Smooth muscle cell (in vitro differentiated cells): ENCODE measurements at regions not wholly inside any gene's neighbourhood (a gene's known extent, or its start where the extent isn't known, plus 50 kb on each side); places are given as distances from the start of the nearest gene placed in this dataset.

Experiments used
- DNase-seq: peaks from one replicate; lab custom pipeline; 2025; ENCODE audit not compliant: unreplicated experiment; lab: John Stamatoyannopoulos, UW
- H2AFZ ChIP-seq: fragments of 200-600 bp; sonication (generic); 2 replicates; pipeline ENCODE4 v1.6.0; 2016; ENCODE audit warnings: antibody characterized with exemption, low read depth, mild to moderate bottlenecking
- H3F3A ChIP-seq: fragments of 200-600 bp; sonication (generic); 2 replicates; pipeline ENCODE4 v1.6.0; 2017; ENCODE audit warnings: antibody characterized with exemption, low read depth
- H3K27ac ChIP-seq: fragments of 200-600 bp; sonication (generic); 2 replicates; pipeline ENCODE4 v1.5.1; 2016; ENCODE audit warnings: low read depth, mild to moderate bottlenecking
- H3K27me3 ChIP-seq: fragments of 200-600 bp; sonication (generic); 2 replicates; pipeline ENCODE4 v1.6.1; 2016; ENCODE audit warnings: low read depth, mild to moderate bottlenecking
- H3K36me3 ChIP-seq: fragments of 200-600 bp; sonication (generic); 2 replicates; pipeline ENCODE4 v1.5.1; 2016; ENCODE audit warnings: low read depth
- H3K4me1 ChIP-seq: fragments of 200-600 bp; sonication (generic); 2 replicates; pipeline ENCODE4 v1.5.1; 2016; ENCODE audit warnings: low read depth
- H3K4me2 ChIP-seq: fragments of 200-600 bp; sonication (generic); 2 replicates; pipeline ENCODE4 v1.6.0; 2016; ENCODE audit warnings: mild to moderate bottlenecking
- H3K4me3 ChIP-seq: fragments of 200-600 bp; sonication (generic); 2 replicates; pipeline ENCODE4 v1.5.1; 2016; ENCODE audit warnings: mild to moderate bottlenecking
- H3K79me2 ChIP-seq: fragments of 200-600 bp; sonication (generic); 2 replicates; pipeline ENCODE4 v1.6.0; 2016; ENCODE audit warnings: low read depth, mild to moderate bottlenecking
- H3K9ac ChIP-seq: fragments of 200-600 bp; sonication (generic); 2 replicates; pipeline ENCODE4 v1.6.0; 2016; ENCODE audit warnings: low read depth
- H3K9me3 ChIP-seq: fragments of 200-600 bp; sonication (generic); replicated peaks from 2 replicates; pipeline ENCODE4 v1.5.1; 2016; ENCODE audit warnings: low read depth
- H4K20me1 ChIP-seq: fragments of 200-600 bp; sonication (generic); 2 replicates; pipeline ENCODE4 v1.6.0; 2016; ENCODE audit warnings: low read depth
- WGBS: methylation state at CpG from one replicate; pipeline ENCODE4 v1.1.7; 2016; ENCODE audit warnings: low lambda C conversion rate; 5-methylcytosine and 5-hydroxymethylcytosine counted together
- TF ChIP-seq, protein P1 (sequence below): fragments of 200-600 bp; sonication (generic); IDR thresholded peaks from 2 replicates; pipeline ENCODE4 v1.5.1; 2017; ENCODE audit warnings: borderline replicate concordance, mild to moderate bottlenecking, antibody characterized with exemption; ENCODE audit not compliant: insufficient read depth, poor library complexity, severe bottlenecking

DNA sequence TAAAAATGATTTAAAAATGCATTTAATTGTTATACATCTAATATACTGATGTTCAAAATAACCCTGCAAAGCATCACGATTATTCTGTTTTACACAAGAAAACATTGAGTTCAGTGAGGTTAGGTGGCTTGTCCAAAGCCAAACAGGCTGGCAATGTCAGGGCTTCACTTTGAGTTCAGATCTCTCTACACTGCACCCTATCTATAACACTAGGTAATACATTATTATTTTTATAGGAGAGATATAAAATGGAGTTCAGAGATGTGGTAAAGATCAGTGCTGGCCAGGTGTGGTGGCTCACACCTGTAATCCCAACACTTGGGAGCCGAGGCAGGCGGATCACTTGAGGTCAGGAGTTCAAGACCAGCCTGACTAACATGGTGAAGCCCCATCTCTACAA, 165.9 kb upstream of the MYO3A start:
- Histone ChIP-seq H3K36me3 (no peaks in the 10 kb centered on the region), H3K9ac (no peak overlapping the region), H3K4me2 (no peak overlapping the region), H3K27ac (no peak overlapping the region), H3K9me3 (no peaks in the 10 kb centered on the region), H3K79me2 (no peaks in the 10 kb centered on the region), H4K20me1 (no peaks in the 10 kb centered on the region), H2AFZ (no peak overlapping the region), H3F3A (no peaks in the 10 kb centered on the region), H3K27me3 (peaks cover 9% of the 10 kb centered on the region), H3K4me1 (peaks cover 13% of the 10 kb centered on the region), H3K4me3 (no peak overlapping the region)
- 92% methylated on average over 3 of the region's 3 CpGs for WGBS
- TF ChIP-seq, protein P1, sequence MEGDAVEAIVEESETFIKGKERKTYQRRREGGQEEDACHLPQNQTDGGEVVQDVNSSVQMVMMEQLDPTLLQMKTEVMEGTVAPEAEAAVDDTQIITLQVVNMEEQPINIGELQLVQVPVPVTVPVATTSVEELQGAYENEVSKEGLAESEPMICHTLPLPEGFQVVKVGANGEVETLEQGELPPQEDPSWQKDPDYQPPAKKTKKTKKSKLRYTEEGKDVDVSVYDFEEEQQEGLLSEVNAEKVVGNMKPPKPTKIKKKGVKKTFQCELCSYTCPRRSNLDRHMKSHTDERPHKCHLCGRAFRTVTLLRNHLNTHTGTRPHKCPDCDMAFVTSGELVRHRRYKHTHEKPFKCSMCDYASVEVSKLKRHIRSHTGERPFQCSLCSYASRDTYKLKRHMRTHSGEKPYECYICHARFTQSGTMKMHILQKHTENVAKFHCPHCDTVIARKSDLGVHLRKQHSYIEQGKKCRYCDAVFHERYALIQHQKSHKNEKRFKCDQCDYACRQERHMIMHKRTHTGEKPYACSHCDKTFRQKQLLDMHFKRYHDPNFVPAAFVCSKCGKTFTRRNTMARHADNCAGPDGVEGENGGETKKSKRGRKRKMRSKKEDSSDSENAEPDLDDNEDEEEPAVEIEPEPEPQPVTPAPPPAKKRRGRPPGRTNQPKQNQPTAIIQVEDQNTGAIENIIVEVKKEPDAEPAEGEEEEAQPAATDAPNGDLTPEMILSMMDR, result peak; percentile 9
- no peak for DNase-seq

DNA sequence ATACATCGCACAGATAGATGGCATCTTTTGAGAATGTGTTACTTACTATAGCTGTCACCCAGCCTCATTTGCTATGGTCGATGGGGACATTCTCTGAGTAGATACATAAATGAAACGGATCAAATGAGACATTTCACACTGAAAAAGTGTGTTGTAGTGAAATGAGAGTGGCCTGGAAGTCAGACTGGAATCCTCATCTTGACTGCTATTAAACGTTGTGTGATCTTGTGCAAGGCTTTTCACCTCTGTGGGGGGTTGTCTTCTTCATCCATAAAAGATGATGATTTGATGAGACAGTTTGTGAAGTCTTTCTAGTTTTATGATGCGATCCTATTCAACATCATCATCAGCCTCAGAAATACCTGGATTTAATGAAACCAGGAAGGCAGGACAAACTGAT, 155.4 kb upstream of the MYO3A start:
- H3K27me3 ChIP-seq, result no peaks in the 10 kb centered on the region
- H3K4me2 ChIP-seq, result no peak overlapping the region
- WGBS, result 88% methylated on average over 5 of the region's 5 CpGs
- no peaks in the 10 kb centered on the region for H3F3A ChIP-seq
- H3K4me3 ChIP-seq, result no peak overlapping the region
- no peak for DNase-seq
- H3K79me2 ChIP-seq, result no peaks in the 10 kb centered on the region
- H2AFZ ChIP-seq, result no peak overlapping the region
- no peak overlapping the region for H3K9ac ChIP-seq
- H3K4me1 ChIP-seq, result no peaks in the 10 kb centered on the region
- TF ChIP-seq, protein P1, result no peak
- no peaks in the 10 kb centered on the region for H3K36me3 ChIP-seq
- H3K9me3 ChIP-seq, result no peaks in the 10 kb centered on the region
- H3K27ac ChIP-seq, result no peak overlapping the region
- no peaks in the 10 kb centered on the region for H4K20me1 ChIP-seq

DNA sequence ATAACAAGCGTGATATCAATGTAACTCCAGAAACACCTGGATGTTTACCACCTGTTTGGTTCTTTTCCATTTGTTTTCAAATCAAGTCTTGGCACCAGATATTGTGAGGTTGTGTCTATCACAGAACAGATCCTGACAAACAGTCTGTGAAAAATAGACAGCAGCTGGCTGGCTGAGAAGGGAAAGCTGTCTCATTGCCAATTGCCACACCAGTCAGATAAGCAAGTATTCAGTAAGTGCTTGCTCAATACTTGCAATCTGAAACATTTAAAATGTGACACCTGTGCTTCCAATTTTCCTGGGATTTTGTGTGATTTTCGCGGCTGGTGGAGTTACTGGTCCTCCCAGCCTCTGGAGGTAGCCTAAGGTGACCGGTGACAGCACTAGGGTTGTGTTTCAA, 147.9 kb upstream of the MYO3A start:
- Histone ChIP-seq H3K27me3 (peaks cover 17% of the 10 kb centered on the region), H3K79me2 (no peaks in the 10 kb centered on the region), H4K20me1 (no peaks in the 10 kb centered on the region), H3K4me1 (no peaks in the 10 kb centered on the region), H3K9ac (no peak overlapping the region), H3F3A (no peaks in the 10 kb centered on the region), H3K36me3 (no peaks in the 10 kb centered on the region), H3K27ac (no peak overlapping the region), H3K4me2 (no peak overlapping the region), H2AFZ (no peak overlapping the region), H3K4me3 (no peak overlapping the region), H3K9me3 (no peaks in the 10 kb centered on the region)
- TF ChIP-seq, protein P1, result no peak
- no peak for DNase-seq
- WGBS, result 97% methylated on average over 4 of the region's 4 CpGs

DNA sequence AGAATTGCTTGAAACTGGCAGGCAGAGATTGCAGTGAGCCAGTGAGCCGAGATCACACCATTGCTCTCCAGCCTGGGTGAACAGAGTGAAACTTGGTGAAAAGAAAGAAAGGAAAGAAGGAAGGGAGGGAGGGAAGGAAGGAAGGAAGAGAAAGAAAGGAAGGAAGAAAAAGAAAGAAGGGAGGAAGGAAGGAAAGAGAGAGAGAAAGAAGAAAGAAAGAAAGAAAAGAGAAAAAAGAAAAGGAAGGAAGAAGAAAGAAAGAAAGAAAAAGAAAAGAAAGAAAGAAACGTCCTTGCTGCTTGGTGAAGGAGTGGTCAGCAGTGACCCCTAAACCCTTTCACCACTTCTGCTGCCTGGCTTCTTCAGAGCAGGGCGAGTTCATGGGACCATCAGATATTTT, 147.1 kb upstream of the MYO3A start:
- Histone ChIP-seq H3K9ac (no peak overlapping the region), H3K4me1 (no peaks in the 10 kb centered on the region), H2AFZ (no peak overlapping the region), H3F3A (no peaks in the 10 kb centered on the region), H3K4me2 (no peak overlapping the region), H3K36me3 (no peaks in the 10 kb centered on the region), H3K9me3 (no peaks in the 10 kb centered on the region), H3K4me3 (no peak overlapping the region), H3K27ac (no peak overlapping the region), H4K20me1 (no peaks in the 10 kb centered on the region), H3K79me2 (no peaks in the 10 kb centered on the region), H3K27me3 (peaks cover 17% of the 10 kb centered on the region)
- TF ChIP-seq, protein P1, result no peak
- no peak for DNase-seq
- 83% methylated on average over 3 of the region's 3 CpGs for WGBS
